ENCODE measurements at regions not wholly inside any gene's neighbourhood (a gene's known extent, or its start where the extent isn't known, plus 50 kb on each side); places are given as distances from the start of the nearest gene placed in this dataset.
"Not testable (repeated sequence)": the region's sequence is repeated elsewhere in the genome, so short reads cannot be mapped to it uniquely, and the experiment has no call there.

GRCh38 chr6:115071962-115072361, 729.1 kb upstream of the HS3ST5 start:
- in situ Hi-C loops (cut with HindIII; ENCODE audit: low sequenced_read_pairs): no loop called here
- H3K4me3 ChIP-seq (ENCODE audit: low read depth, low read length): no peak overlapping the region
- DNase-seq (ENCODE audit: low read depth, low spot score): no peak
- TF ChIP-seq CTCF (IDR thresholded peaks at IDR 0.05; ENCODE audit: low read depth, low read length): no peak

- DNase-seq (ENCODE audit: low read depth, low spot score): no peak
- TF ChIP-seq CTCF (IDR thresholded peaks at IDR 0.05; ENCODE audit: low read depth, low read length): no peak
- in situ Hi-C loops (cut with HindIII; ENCODE audit: low sequenced_read_pairs): no loop called here
- H3K4me3 ChIP-seq (ENCODE audit: low read depth, low read length): no peak overlapping the region
Observed at GRCh38 chr6:115067690-115068447, 725.0 kb upstream of the HS3ST5 start.

- no peak for TF ChIP-seq CTCF (IDR thresholded peaks at IDR 0.05; ENCODE audit: low read depth, low read length)
- no peak for DNase-seq (ENCODE audit: low read depth, low spot score)
- no peak overlapping the region for H3K4me3 ChIP-seq (ENCODE audit: low read depth, low read length)
- in situ Hi-C loops (cut with HindIII; ENCODE audit: low sequenced_read_pairs): no loop called here
Observed at GRCh38 chr6:115064680-115065079, 721.9 kb upstream of the HS3ST5 start.

- no peak for TF ChIP-seq CTCF (IDR thresholded peaks at IDR 0.05; ENCODE audit: low read depth, low read length)
- DNase-seq (ENCODE audit: low read depth, low spot score): no peak
- H3K4me3 ChIP-seq (ENCODE audit: low read depth, low read length): no peak overlapping the region
- in situ Hi-C loops (cut with HindIII; ENCODE audit: low sequenced_read_pairs): no loop called here
Observed at GRCh38 chr6:115060581-115060980, 717.8 kb upstream of the HS3ST5 start.

GRCh38 chr6:115058414-115059211, 715.8 kb upstream of the HS3ST5 start:
- H3K4me3 ChIP-seq (ENCODE audit: low read depth, low read length): no peak overlapping the region
- in situ Hi-C loops (cut with HindIII; ENCODE audit: low sequenced_read_pairs): no loop called here
- TF ChIP-seq CTCF (IDR thresholded peaks at IDR 0.05; ENCODE audit: low read depth, low read length): no peak
- DNase-seq (ENCODE audit: low read depth, low spot score): no peak

GRCh38 chr6:115055579-115055978, 712.8 kb upstream of the HS3ST5 start:
- no peak for DNase-seq (ENCODE audit: low read depth, low spot score)
- in situ Hi-C loops (cut with HindIII; ENCODE audit: low sequenced_read_pairs): no loop called here
- TF ChIP-seq CTCF (IDR thresholded peaks at IDR 0.05; ENCODE audit: low read depth, low read length): no peak
- H3K4me3 ChIP-seq (ENCODE audit: low read depth, low read length): no peak overlapping the region

- DNase-seq (ENCODE audit: low read depth, low spot score); in situ Hi-C loops (cut with HindIII; ENCODE audit: low sequenced_read_pairs); H3K4me3 ChIP-seq (ENCODE audit: low read depth, low read length): not testable (repeated sequence)
Observed at GRCh38 chr6:115054242-115054641, 711.4 kb upstream of the HS3ST5 start.

All from astrocyte of the spinal cord (primary cell).